Tibial nerve (tissue), 3 donors: ENCODE measurements at regions not wholly inside any gene's neighbourhood (a gene's known extent, or its start where the extent isn't known, plus 50 kb on each side); places are given as distances from the start of the nearest gene placed in this dataset.

Source experiments
- CTCF ChIP-seq, 5 experiments: fragments of 200-600 bp in 3 of 5; fragments of 450-650 bp in 2 of 5; sonication (generic) in 3 of 5; IDR thresholded peaks; one replicate each; pipeline ENCODE4 v1.5.1; 2016 to 2019; ENCODE audit warnings: antibody characterized with exemption in 5 of 5, mild to moderate bottlenecking in 3 of 5, moderate library complexity in 2 of 5
- POLR2A ChIP-seq, 2 donors: fragments of 450-650 bp; IDR thresholded peaks; one replicate each; pipeline ENCODE4 v1.6.1; 2017; ENCODE audit warnings: antibody characterized with exemption in 2 of 2, mild to moderate bottlenecking in 2 of 2, moderate library complexity in 2 of 2

GRCh38 chrX:54675762-54676161, 122.3 kb downstream of the ITIH6 start:
- TF ChIP-seq POLR2A (IDR thresholded peaks at IDR 0.05) (no peak), CTCF (IDR thresholded peaks at IDR 0.05) (no peak)
